ENCODE measurements at regions not wholly inside any gene's neighbourhood (a gene's known extent, or its start where the extent isn't known, plus 50 kb on each side); places are given as distances from the start of the nearest gene placed in this dataset.

DNA sequence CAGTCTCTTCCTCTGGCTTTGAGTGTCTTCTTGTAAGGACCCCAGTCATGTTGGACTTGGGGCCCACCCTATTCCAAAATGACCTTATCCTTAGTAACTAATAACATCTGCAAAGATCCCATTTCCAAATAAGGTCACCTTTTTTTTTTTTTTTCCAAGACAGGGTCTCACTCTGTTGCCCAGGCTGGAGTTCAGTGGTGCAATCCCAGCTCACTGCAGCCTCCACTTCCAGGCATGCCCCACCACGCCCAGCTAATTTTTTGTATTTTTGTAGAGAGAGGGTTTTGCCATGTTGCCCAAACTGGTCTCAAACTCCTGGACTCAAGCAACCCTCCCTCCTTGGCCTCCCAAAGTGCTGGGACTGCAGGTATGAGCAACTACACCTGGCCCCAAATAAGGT, 118.8 kb upstream of the GSE1 start:
- TF ChIP-seq CTCF (IDR thresholded peaks at IDR 0.05) (no peak), POLR2A (IDR thresholded peaks at IDR 0.05) (no peak)

Data from thyroid gland (tissue), 4 donors.